Upper lobe of left lung (tissue), 4 donors: ENCODE measurements at regions not wholly inside any gene's neighbourhood (a gene's known extent, or its start where the extent isn't known, plus 50 kb on each side); places are given as distances from the start of the nearest gene placed in this dataset.

Experiments
- POLR2A ChIP-seq, 4 donors: fragments of 450-650 bp; IDR thresholded peaks; one replicate each; pipeline ENCODE4 v1.5.1; 2016 to 2017; ENCODE audit warnings: antibody characterized with exemption in 4 of 4, mild to moderate bottlenecking in 2 of 4
- POLR2AphosphoS5 ChIP-seq, 2 donors: sonication (generic); formaldehyde crosslinking; IDR thresholded peaks; one replicate each; pipeline ENCODE4 v1.5.1; 2017; ENCODE audit warnings: antibody characterized with exemption in 2 of 2

- TF ChIP-seq POLR2A (IDR thresholded peaks at IDR 0.05): no peak
- TF ChIP-seq POLR2AphosphoS5 (IDR thresholded peaks at IDR 0.05): no peak
Observed at GRCh38 chr18:71760541-71760940, 783.6 kb downstream of the CBLN2 start.
